ENCODE measurements at regions not wholly inside any gene's neighbourhood (a gene's known extent, or its start where the extent isn't known, plus 50 kb on each side); places are given as distances from the start of the nearest gene placed in this dataset.
"Not testable (repeated sequence)": the region's sequence is repeated elsewhere in the genome, so short reads cannot be mapped to it uniquely, and the experiment has no call there.

GRCh38 chr20:12084482-12084881 lies 166.8 kb downstream of the BTBD3 start:
- DNase-seq: no peak
- Histone ChIP-seq H3K4me3 (no peak overlapping the region), H3K36me3 (no peaks in the 10 kb centered on the region), H3K9me3 (no peaks in the 10 kb centered on the region), H3K27me3 (no peaks in the 10 kb centered on the region)

DNA sequence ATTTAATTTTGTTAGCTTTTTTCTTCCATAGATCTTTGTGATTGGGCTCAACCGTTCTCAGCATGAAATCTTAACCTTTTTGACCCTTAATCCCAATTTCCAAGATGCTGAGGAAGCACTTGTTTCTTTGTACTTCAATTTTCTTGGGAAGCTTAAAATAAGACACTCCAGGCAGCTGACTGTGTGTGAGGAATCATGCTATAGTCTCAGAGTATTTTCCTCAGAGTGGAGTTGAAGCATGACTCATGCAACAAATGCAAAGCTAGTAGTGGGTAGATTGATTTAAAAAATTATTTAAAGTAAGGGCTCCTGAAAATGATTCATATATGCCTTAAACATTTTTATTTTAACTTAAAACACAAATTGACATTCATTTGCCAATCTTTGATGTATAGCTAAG lies 168.7 kb downstream of the BTBD3 start:
- no peak for DNase-seq
- H3K36me3 ChIP-seq: no peaks in the 10 kb centered on the region
- H3K27me3 ChIP-seq: no peaks in the 10 kb centered on the region
- H3K9me3 ChIP-seq: no peaks in the 10 kb centered on the region
- H3K4me3 ChIP-seq: no peak overlapping the region

DNA sequence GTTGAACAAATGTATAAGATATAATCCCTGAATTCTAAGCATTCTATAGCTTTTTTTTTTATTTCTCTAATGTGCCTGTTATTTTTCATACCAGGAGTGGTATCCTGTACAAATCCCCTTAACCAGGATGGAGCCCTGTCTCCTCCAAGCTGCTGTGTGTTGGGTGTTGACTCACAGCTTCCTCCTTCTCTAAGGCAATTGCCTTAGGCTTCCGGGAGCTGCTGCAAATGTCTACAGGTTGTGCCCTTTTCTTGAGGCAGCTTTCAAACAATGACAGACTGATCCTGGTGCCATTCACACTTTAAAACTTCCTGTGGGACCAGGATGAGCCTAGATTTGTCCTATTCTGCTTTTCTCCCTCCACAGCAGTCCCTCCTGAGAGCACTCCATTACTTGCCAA lies 173.2 kb downstream of the BTBD3 start:
- Histone ChIP-seq H3K36me3 (no peaks in the 10 kb centered on the region), H3K27me3 (no peaks in the 10 kb centered on the region), H3K4me3 (no peak overlapping the region), H3K9me3 (no peaks in the 10 kb centered on the region)
- DNase-seq: no peak

DNA sequence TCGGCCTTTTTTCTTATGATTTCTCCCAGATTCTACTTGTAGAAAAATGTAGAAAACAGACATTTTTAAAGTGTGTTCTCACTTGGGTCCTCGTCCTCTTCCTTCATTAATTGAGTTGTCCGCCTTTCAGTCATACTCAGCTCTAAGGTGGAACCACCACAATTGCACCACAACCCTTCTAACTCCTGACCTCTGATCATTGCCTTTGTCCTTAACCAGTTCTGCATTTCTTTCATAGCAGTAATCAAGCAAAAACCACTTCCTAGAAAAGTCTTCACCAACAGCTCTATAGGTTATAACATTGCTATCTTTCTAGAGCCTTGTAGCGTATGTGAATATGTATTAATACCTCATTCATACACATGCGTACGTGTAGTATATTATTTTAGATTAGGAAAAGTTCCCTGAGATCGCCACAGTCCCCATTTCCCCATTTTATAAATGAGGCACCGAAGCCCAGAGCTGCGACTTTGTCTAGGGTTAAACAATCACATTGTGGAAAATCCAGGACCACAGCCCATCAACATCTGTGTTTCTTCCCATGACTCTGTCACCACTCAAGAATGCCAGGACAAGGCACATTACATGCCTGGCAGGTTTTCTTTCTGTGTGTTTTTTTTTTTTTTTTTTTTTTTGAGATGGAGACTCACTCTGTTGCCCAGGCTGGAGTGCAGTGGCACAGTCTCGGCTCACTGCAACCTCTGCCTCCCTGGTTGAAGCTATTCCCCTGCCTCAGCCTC lies 175.5 kb downstream of the BTBD3 start:
- H3K27me3 ChIP-seq: no peaks in the 10 kb centered on the region
- H3K9me3 ChIP-seq: no peaks in the 10 kb centered on the region
- H3K4me3 ChIP-seq: no peak overlapping the region
- H3K36me3 ChIP-seq: no peaks in the 10 kb centered on the region
- DNase-seq: no peak

GRCh38 chr20:12093797-12094190 lies 176.1 kb downstream of the BTBD3 start:
- H3K36me3 ChIP-seq, H3K4me3 ChIP-seq, H3K27me3 ChIP-seq, DNase-seq, H3K9me3 ChIP-seq: not testable (repeated sequence)

DNA sequence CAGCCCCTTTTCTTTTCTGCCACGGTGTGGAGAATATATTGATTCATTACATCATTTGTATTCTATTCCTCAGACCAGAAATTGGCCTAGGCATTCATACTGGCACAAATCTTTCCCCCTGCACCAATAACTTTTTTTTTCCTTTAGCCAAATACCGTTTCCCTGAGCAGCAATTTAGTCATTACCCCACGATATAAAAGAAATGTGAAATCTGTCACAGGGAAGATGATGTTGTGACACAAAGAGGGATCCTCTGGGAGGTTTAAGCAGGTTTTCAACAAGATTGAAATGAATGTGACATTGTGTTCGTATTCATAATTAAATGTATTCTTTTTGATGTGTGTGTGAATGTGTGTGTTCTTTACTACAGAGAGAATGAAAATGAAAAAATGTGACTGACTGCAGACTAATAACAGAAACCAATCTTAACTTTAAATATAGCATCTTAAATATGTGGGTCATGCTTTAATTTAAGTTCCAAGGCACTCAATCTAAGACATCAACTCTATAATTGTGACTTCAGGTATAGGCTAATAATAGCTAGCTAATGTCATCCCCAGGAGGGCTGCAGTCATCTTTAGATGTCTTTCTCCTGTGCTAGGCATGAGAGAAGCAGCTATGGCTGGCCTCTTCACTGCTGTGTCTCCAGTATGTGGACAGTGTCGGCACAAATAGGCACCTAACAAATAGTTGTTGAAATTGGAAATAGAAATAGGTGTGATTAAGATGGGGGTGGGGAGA lies 177.7 kb downstream of the BTBD3 start:
- Histone ChIP-seq H3K9me3 (no peaks in the 10 kb centered on the region), H3K4me3 (no peak overlapping the region), H3K36me3 (no peaks in the 10 kb centered on the region), H3K27me3 (no peaks in the 10 kb centered on the region)
- no peak for DNase-seq

- Histone ChIP-seq H3K4me3 (no peak overlapping the region), H3K9me3 (no peaks in the 10 kb centered on the region)
Observed at GRCh38 chr20:12098421-12098820, 180.7 kb downstream of the BTBD3 start.

GRCh38 chr20:12108846-12109245 lies 191.2 kb downstream of the BTBD3 start:
- Histone ChIP-seq H3K9me3 (no peaks in the 10 kb centered on the region), H3K27me3 (no peaks in the 10 kb centered on the region), H3K36me3 (no peaks in the 10 kb centered on the region), H3K4me3 (no peak overlapping the region)
- DNase-seq: no peak

More at GRCh38 chr20:12098421-12098820, 180.7 kb downstream of the BTBD3 start:
- Histone ChIP-seq H3K27me3 (no peaks in the 10 kb centered on the region), H3K36me3 (no peaks in the 10 kb centered on the region)
- DNase-seq: no peak

DNA sequence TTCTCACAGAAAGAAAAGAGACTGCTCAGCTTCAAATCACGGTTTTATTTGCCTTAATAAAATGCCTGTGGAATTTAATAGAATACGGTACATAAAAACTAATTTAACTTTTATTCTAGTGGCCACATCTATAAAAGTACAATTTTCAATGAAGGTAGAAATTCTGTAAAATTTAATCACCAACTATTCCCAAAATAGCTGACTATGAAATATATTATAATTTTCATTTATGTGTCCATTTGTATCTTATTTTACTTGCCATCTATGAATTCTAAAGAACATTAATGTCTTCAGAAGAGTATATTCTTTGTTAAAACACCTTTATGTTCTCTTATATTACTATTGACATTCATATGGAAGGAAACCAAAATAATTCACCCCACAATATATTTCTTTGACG lies 192.6 kb downstream of the BTBD3 start:
- Histone ChIP-seq H3K36me3 (no peaks in the 10 kb centered on the region), H3K9me3 (no peaks in the 10 kb centered on the region), H3K27me3 (no peaks in the 10 kb centered on the region), H3K4me3 (no peak overlapping the region)
- no peak for DNase-seq

- H3K36me3 ChIP-seq: no peaks in the 10 kb centered on the region
- no peaks in the 10 kb centered on the region for H3K27me3 ChIP-seq
- H3K9me3 ChIP-seq: no peaks in the 10 kb centered on the region
- no peak for DNase-seq
- H3K4me3 ChIP-seq: no peak overlapping the region
Observed at GRCh38 chr20:12110711-12111110, 193.0 kb downstream of the BTBD3 start.

GRCh38 chr20:12111431-12112088 lies 193.9 kb downstream of the BTBD3 start:
- H3K9me3 ChIP-seq: no peaks in the 10 kb centered on the region
- no peak for DNase-seq
- no peak overlapping the region for H3K4me3 ChIP-seq
- no peaks in the 10 kb centered on the region for H3K27me3 ChIP-seq
- H3K36me3 ChIP-seq: no peaks in the 10 kb centered on the region

- no peaks in the 10 kb centered on the region for H3K9me3 ChIP-seq
- H3K4me3 ChIP-seq: no peak overlapping the region
- H3K27me3 ChIP-seq: no peaks in the 10 kb centered on the region
- H3K36me3 ChIP-seq: no peaks in the 10 kb centered on the region
- no peak for DNase-seq
Observed at GRCh38 chr20:12112089-12112474, 194.4 kb downstream of the BTBD3 start.

- H3K36me3 ChIP-seq: no peaks in the 10 kb centered on the region
- no peak for DNase-seq
- H3K4me3 ChIP-seq: no peak overlapping the region
- no peaks in the 10 kb centered on the region for H3K9me3 ChIP-seq
- H3K27me3 ChIP-seq: no peaks in the 10 kb centered on the region
Observed at GRCh38 chr20:12112665-12113064, 195.0 kb downstream of the BTBD3 start.

DNA sequence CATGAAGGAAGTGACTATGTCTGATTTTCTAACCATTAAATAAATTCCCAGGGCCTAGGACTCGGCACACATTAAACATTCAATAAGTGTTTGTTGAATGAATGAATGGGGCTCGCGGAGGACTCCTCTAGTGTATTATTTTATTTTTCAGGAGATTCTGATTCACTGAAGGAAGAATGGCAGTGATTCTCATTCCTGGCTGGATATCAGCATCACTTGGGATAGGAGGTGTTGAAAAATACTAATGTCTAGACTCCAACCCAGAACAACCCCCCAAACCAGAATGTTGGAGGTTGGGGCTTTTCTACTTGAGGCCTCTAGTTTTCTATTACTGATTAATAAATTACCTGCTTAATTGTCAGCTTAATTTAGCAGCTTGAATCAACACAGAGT lies 195.4 kb downstream of the BTBD3 start:
- Histone ChIP-seq H3K27me3 (no peaks in the 10 kb centered on the region), H3K9me3 (no peaks in the 10 kb centered on the region), H3K36me3 (no peaks in the 10 kb centered on the region), H3K4me3 (no peak overlapping the region)
- DNase-seq: no peak

DNA sequence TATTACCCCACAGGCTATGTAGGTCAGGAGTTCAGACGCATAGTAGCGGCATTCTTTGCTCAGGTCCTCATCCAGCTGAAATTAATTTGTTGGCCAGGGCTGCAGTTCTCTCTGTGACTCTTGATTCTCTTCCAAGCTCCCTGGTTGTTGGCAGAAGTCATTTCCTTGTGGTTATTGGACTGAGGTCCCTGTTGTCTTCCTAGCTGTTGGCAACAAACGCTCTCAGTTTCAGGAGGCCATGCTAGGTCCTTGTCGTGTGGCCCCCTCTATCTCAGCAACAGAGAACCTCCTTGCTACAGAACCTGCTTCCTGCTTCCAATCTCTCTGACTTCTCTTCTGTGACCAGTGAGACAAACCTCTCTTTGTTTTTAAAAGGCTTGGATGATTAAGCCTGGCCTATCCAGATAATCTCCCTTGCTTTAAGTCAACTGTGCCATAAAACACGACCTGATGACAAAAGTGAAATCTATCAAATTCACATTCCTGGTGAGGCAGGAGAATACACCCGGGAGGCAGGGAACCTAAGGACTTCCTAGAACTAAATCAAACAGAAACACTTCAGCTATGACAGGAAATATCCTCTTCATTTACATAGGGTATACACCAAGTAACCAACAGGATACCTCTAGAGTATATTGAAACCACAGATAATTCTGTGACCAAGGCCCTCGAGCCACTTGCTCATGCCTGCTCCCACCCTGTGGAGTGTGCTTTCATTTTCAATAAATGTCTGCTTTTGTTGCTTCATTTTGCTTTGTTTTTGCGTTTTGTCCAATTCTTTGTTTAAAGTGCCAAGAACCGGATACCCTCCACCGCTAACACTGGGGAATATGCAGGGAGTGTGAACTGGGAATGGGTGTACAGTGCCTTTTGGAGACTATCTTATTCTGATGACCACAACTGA lies 196.0 kb downstream of the BTBD3 start:
- peak; percentile 72 for DNase-seq
- Histone ChIP-seq H3K9me3 (no peaks in the 10 kb centered on the region), H3K36me3 (no peaks in the 10 kb centered on the region), H3K27me3 (no peaks in the 10 kb centered on the region), H3K4me3 (no peak overlapping the region)

- H3K27me3 ChIP-seq, H3K36me3 ChIP-seq, H3K4me3 ChIP-seq, H3K9me3 ChIP-seq, DNase-seq: not testable (repeated sequence)
Observed at GRCh38 chr20:12129114-12129513, 211.4 kb downstream of the BTBD3 start.

DNA sequence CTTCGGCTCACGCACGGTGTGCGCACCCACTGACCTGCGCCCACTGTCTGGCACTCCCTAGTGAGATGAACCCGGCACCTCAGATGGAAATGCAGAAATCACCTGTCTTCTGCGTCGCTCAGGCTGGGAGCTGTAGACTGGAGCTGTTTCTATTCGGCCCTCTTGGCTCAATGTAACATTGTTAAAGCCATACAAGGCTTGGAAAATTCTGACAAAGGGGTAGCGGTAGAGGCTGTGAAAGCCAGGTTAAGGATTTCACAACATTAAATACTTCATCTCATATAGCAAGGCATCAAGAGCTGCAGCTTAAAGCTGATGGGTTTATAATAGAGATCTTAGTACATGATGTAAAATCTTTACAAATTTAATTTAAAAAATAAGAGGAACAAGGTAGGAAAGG lies 211.8 kb downstream of the BTBD3 start:
- H3K9me3 ChIP-seq, H3K4me3 ChIP-seq, DNase-seq, H3K27me3 ChIP-seq, H3K36me3 ChIP-seq: not testable (repeated sequence)

Measured in MG63 (cell line).